M059J (cell line): ENCODE measurements at regions not wholly inside any gene's neighbourhood (a gene's known extent, or its start where the extent isn't known, plus 50 kb on each side); places are given as distances from the start of the nearest gene placed in this dataset.
"Not testable (repeated sequence)": the region's sequence is repeated elsewhere in the genome, so short reads cannot be mapped to it uniquely, and the experiment has no call there.

ENCODE experiments used
- DNase-seq: peaks from one replicate; pipeline ENCODE4 v3.0.0-alpha.2; 2012; ENCODE audit warnings: low read depth

GRCh38 chr4:72876946-72877345, 192.6 kb downstream of the COX18 start:
- no peak for DNase-seq

GRCh38 chr4:72875545-72875944, 194.0 kb downstream of the COX18 start:
- DNase-seq: no peak

- no peak for DNase-seq
These were observed 194.4 kb downstream of the COX18 start for GRCh38 chr4:72875138-72875537.

- DNase-seq: no peak
These were observed 204.6 kb downstream of the COX18 start for GRCh38 chr4:72864898-72865297.

GRCh38 chr4:72864277-72864676, 205.2 kb downstream of the COX18 start:
- not testable (repeated sequence) for DNase-seq

- DNase-seq: no peak
These were observed 208.8 kb downstream of the COX18 start for GRCh38 chr4:72860766-72861165.

GRCh38 chr4:72858328-72858727, 211.2 kb downstream of the COX18 start:
- peak; percentile 68 for DNase-seq

GRCh38 chr4:72857787-72858186, 211.7 kb downstream of the COX18 start:
- DNase-seq: no peak

GRCh38 chr4:72857216-72857615, 212.3 kb downstream of the COX18 start:
- DNase-seq: no peak

- DNase-seq: peak; percentile 43
These were observed 223.0 kb downstream of the COX18 start for GRCh38 chr4:72846280-72847111.

- DNase-seq: no peak
These were observed 226.1 kb downstream of the COX18 start for GRCh38 chr4:72843466-72843865.

- no peak for DNase-seq
These were observed 227.2 kb downstream of the COX18 start for GRCh38 chr4:72842323-72842722.

GRCh38 chr4:72840166-72840565, 229.3 kb downstream of the COX18 start:
- DNase-seq: not testable (repeated sequence)

GRCh38 chr4:72828864-72829263, 240.7 kb downstream of the COX18 start:
- no peak for DNase-seq

GRCh38 chr4:72827968-72828367, 241.5 kb downstream of the COX18 start:
- no peak for DNase-seq

GRCh38 chr4:72820107-72820506, 249.4 kb downstream of the COX18 start:
- DNase-seq: no peak

GRCh38 chr4:72817012-72817411, 248.0 kb upstream of the ADAMTS3 start:
- DNase-seq: no peak

- no peak for DNase-seq
These were observed 245.2 kb upstream of the ADAMTS3 start for GRCh38 chr4:72814241-72814640.

- peak; percentile 5 for DNase-seq
These were observed 240.2 kb upstream of the ADAMTS3 start for GRCh38 chr4:72809208-72809607.

- no peak for DNase-seq
These were observed 236.3 kb upstream of the ADAMTS3 start for GRCh38 chr4:72805284-72805683.

- no peak for DNase-seq
These were observed 228.5 kb upstream of the ADAMTS3 start for GRCh38 chr4:72797486-72797885.

GRCh38 chr4:72791054-72791453, 222.0 kb upstream of the ADAMTS3 start:
- DNase-seq: no peak

GRCh38 chr4:72786401-72786990, 217.5 kb upstream of the ADAMTS3 start:
- DNase-seq: no peak
